HepG2 (cell line): ENCODE measurements at regions not wholly inside any gene's neighbourhood (a gene's known extent, or its start where the extent isn't known, plus 50 kb on each side); places are given as distances from the start of the nearest gene placed in this dataset.

Source experiments
- CEBPG ChIP-seq: IDR thresholded peaks from 2 replicates; pipeline ENCODE4 v1.6.1; 2016
- TF ChIP-seq, protein P1 (sequence below): sonication (generic); formaldehyde crosslinking; conservative IDR thresholded peaks from 2 replicates; pipeline ENCODE4 v1.4.0; 2020; ENCODE audit warnings: missing genetic modification reagents
- TF ChIP-seq, protein P2 (sequence below): IDR thresholded peaks from 2 replicates; pipeline ENCODE4 v1.6.1; 2012; ENCODE audit warnings: inconsistent platforms

DNA sequence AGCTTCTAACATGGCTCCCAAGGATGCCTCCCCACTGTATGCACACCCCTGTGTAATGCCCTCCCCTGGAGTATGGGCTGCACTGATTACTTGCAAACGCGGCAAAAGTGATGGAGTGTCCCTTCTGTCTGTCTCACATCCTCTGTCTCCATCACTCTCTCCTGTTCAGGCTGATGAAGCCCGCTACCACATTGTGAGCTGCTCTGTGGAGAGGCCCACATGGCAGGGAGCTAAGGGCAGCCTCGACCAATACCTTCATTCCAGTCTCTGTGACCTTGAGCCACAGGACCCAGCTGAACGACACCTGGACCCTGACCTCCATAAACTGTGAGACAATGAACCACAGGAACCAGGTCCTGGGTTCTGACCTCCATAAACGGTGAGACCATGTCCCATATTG is 154.1 kb upstream of the ETV3 start:
- TF ChIP-seq CEBPG: no peak
- TF ChIP-seq, protein P1, sequence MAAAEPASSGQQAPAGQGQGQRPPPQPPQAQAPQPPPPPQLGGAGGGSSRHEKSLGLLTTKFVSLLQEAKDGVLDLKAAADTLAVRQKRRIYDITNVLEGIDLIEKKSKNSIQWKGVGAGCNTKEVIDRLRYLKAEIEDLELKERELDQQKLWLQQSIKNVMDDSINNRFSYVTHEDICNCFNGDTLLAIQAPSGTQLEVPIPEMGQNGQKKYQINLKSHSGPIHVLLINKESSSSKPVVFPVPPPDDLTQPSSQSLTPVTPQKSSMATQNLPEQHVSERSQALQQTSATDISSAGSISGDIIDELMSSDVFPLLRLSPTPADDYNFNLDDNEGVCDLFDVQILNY: no peak
- TF ChIP-seq, protein P2, sequence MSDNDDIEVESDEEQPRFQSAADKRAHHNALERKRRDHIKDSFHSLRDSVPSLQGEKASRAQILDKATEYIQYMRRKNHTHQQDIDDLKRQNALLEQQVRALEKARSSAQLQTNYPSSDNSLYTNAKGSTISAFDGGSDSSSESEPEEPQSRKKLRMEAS: no peak
